Fibroblast of skin of abdomen (primary cell): ENCODE measurements at regions not wholly inside any gene's neighbourhood (a gene's known extent, or its start where the extent isn't known, plus 50 kb on each side); places are given as distances from the start of the nearest gene placed in this dataset.

ENCODE experiments used
- DNase-seq: peaks from one replicate; pipeline ENCODE4 v3.0.0-alpha.2; 2013

- peak; percentile 23 for DNase-seq
Observed at GRCh38 chr12:76611533-76611932, 52.0 kb upstream of the OSBPL8 start.

DNA sequence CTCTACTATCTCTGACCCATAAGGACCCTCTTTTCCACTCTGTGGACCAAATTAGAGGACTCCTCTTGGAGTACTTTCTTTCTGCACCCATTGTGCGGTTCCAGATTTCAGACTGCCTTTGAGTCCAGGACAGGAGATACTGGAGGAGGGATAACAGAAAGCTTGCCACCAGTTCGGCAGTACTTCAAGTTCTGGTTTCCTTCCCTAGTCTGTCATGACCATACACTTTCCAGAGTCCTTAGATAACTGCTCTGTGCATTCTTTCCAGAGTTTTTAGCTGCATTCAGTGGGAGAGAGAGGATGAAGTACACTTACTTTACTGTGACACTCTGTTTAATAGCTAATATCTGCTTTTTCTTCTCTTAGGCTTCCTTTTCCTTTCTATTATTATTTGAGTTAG lies 54.8 kb upstream of the OSBPL8 start:
- no peak for DNase-seq

DNA sequence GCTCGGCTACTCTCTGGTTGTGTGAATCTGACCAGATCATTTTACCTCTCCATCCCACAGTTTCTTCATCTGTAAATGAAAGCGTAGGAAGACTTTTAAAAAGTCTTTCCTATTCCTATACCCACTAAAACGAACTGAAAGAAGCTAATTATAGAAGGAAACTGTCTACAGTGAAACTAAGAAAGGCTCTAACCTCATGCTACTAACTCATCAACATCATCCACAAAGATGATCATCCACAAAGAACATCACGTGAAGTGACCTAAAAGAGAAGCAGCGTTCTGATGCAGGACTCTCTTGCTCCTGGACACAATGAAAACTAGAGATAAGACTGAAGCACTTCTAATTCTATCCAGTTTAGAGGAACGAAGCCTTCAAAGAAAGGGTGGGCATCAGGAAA lies 58.5 kb upstream of the OSBPL8 start:
- no peak for DNase-seq

DNA sequence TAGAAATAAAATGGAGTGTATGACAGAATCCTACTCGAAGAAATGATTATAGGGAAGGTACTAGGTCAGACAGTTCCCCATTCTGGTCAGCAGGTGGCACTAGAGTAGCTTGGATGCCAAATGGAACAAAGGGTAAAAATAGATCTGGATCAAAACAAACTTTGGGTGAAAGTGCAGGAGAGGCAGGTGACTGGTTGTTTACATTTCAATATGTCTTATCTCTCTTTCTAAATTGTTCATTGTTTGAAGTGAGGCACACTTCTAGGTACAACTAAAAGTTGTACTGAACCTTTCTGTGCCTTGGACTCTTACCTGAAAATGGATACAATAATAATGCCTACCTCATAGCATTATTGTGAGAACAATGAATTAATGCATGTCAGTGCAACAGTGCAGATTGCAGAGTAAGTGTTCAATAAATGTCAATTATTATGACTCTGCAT lies 62.0 kb upstream of the OSBPL8 start:
- peak; percentile 58 for DNase-seq

GRCh38 chr12:76622351-76622750 lies 62.8 kb upstream of the OSBPL8 start:
- no peak for DNase-seq

DNA sequence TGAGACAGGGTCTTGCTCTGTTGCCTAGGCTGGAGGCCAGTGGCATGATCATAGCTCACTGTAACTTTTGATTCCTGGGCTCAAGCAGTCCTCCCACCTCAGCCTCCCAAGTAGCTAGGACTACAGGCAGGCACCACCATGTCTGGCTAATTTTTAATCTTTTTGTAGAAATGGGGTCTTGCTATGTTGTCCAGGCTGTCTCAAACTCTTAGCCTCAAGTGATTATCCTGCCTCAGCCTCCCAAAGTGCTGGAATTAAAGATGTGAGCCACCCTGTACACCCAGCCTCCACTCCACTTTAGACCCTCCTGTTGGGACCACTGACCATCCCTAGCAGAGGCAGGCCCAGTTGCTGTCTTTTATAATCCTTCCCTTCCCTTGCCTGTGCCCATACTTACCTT lies 63.3 kb upstream of the OSBPL8 start:
- no peak for DNase-seq

DNA sequence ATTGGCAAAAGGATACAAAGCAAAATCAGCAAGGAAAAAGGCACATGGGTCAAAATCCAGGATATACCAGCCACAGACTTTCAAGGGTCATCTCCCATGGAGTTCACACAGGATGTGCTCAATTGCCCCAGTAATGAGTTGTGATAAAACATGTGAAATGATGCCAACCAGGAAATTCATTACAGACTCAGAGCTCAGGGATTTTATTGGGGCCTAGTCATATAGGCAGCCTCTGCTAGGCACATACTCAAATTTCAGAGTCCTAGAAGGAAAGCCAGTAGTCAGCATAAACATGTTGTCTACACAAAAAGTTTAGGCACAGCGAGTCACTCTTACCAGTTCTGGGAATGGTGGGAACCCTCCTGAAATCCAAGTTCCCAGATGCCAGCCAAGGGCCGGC lies 64.4 kb upstream of the OSBPL8 start:
- DNase-seq, result peak; percentile 62

DNA sequence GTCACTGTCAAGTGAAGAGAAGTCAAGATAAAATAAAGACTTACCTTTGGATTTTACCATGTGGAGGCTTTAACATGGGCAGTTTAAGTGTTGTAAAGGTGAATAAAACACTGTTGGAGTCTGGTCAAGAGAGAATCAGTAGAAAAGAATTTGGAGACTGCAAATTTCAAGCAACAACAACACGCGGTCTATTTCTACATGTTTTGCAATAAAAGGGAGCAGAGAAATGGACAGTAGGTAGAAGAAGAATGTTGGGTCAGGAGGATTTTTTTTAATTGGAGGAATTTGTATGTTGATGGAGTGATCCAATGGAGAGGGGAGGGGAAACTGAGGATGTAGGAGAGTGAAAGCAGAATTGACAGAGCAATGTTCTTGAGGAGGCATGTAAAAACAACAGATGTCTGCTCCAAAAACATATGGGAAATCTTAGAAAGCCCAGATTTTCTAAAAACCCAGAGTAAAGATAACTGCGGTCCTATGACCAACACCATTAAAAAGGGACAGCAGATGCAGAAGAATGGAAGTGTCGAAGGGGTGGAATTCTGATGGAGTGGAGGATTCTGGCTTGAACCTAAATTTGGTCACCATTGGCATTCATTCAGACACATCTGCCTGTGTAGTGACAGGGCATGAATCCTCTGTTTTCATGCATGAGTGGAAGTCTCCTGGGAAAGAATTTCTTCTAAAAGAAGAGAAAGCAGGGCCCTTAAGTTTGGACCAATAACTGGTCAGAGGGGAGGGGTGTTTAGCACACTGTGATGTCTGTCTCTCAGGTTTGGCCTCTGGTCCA lies 68.0 kb upstream of the OSBPL8 start:
- peak; percentile 36 for DNase-seq

GRCh38 chr12:76628745-76629144 lies 69.2 kb upstream of the OSBPL8 start:
- DNase-seq, result no peak

- no peak for DNase-seq
Observed at GRCh38 chr12:76631741-76632140, 72.2 kb upstream of the OSBPL8 start.

GRCh38 chr12:76633415-76633814 lies 73.8 kb upstream of the OSBPL8 start:
- no peak for DNase-seq

DNA sequence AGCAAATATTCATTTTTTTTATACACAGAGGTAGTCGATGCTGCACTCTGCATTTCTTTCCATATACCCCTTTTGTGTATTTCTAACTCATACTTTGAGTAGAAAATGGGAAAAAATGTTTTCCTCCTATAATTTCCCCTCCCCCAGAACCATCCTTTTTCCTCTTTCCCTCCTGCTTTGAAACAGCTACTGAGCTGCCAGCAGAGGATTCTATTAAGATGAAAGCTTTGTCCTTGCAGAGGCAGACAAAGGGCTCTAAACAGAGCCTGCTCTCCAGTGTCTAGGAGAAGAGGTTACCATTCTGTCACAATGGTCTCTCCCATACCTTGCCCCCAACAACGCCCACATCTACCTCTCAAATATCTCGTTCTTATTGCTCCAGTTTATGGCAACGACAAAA lies 74.6 kb upstream of the OSBPL8 start:
- DNase-seq, result no peak

DNA sequence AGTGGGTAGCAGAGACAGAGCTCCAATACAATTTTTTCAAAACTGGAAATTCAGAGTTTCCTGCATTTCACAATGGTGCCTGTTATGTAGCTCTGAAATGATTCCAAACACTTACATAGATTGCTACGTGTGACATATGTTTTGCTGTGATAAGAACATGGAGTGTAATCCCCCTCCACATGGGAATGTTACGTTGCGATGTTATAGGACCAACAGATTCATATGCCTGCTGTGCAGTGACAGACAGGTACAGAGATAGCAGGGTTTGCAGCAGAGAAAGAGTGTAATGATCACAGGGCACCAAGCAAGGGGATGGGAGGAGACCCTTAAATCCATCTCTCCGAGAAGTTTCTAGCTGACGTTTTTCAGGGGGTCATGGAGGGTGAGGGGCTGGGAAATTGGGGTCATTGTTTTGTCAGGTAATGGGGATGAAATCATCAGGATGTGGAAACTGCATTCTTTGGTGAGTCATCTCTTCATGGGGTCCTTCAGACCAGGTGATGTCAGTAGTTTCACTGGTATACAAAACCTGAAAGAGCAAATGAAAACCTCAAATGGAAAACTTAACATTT lies 76.6 kb upstream of the OSBPL8 start:
- DNase-seq, result peak; percentile 17

DNA sequence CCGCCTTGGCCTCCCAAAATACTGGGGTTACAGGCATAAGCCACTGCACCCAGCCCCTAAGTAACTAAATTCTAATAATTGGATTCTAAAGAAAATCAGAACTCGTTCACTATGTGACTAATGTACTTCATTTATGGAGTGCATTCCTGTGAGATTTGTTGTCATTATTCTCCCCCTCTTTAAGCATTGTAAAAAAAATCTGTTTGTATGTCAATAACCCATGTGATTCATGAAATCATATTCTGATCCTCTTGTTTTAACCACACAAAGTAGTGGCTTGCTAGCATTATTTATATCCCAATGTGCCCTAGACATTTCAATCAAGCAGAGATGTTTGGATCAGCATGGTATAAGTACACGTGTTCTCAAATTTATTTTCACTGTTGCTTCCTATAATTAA lies 78.2 kb upstream of the OSBPL8 start:
- DNase-seq, result peak; percentile 63

GRCh38 chr12:76639646-76640045 lies 80.1 kb upstream of the OSBPL8 start:
- DNase-seq, result no peak

DNA sequence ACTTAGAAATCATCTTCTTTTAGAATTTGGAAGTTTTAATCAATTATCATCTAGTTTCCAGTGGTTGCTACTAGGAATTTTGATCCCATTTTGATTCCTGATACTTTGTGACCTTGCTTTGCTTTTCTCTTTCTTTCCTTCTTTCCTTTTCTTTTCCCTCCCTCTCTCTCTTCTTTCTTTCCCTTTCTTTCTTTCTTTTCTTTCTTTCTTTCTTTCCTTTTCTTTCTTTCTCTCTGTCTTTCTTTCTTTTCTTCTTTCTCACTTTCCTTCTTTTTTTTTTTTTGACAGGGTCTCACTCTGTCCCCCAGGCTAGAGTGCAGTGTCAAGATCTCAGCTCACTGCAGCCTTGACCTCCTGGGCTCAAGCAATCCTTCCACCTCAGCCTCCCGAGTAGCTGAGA lies 81.5 kb upstream of the OSBPL8 start:
- no peak for DNase-seq

GRCh38 chr12:76641961-76642360 lies 82.4 kb upstream of the OSBPL8 start:
- DNase-seq, result no peak

- peak; percentile 87 for DNase-seq
Observed at GRCh38 chr12:76643438-76643837, 83.9 kb upstream of the OSBPL8 start.

GRCh38 chr12:76644950-76645349 lies 85.4 kb upstream of the OSBPL8 start:
- DNase-seq, result no peak

DNA sequence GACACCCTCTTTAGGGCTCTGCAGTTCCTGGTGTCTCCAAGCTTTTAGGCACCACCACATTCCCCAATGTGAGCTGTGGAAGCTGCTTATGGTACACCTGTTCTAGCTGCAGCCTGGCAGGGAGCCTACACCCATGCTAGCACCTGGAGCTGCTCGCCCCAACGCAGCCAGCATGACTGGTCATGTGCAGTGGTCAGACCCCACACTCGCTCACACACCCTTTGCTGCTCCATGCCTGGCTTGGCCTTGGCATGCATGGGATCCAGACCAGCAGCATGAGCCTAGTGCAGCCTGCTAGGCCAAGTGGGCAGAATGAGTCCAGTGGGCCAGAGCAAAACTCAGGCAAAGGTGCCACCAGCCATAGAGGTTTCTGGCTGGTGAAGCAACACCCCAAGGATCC lies 86.4 kb upstream of the OSBPL8 start:
- no peak for DNase-seq

- DNase-seq, result no peak
Observed at GRCh38 chr12:76646366-76646765, 86.8 kb upstream of the OSBPL8 start.

DNA sequence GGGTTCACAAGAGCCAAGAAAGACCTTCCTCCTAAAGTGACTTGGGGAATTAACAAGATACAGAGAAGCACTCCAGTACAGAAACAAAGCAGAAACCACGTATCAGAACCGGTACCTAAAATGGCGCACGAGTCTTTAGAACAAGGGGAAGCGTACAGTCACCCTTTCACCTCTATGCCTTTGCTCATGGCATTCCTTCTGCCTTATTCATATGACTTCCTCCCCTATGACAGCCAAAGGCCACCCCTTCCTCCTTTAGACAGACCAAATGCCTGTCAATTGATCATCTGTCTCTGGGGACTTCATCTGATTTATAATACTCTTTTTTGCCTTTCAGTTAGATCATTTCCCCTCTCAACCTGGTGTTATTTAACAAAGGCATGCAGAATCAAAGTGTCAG lies 89.5 kb upstream of the OSBPL8 start:
- DNase-seq, result no peak

DNA sequence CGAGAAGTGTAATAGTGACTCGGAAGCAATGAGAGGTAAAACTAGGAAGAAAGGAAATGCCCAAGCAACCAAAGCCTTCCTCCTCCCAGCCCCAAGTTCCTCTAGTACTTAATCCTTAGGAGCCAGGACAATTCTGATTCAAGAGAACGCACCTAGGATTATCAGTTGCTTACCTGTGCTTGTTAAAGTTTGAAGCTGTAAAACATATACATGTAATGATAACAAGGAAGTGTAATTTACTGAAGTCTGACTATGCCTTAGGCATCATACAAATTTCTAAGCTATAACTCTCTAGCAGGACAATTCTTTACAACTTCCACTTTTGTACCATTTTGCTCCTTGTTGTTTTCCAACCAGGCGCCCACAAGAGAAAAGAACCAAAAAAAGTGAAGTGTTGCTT lies 92.8 kb upstream of the OSBPL8 start:
- no peak for DNase-seq

GRCh38 chr12:76653342-76653741 lies 93.8 kb upstream of the OSBPL8 start:
- DNase-seq, result no peak

DNA sequence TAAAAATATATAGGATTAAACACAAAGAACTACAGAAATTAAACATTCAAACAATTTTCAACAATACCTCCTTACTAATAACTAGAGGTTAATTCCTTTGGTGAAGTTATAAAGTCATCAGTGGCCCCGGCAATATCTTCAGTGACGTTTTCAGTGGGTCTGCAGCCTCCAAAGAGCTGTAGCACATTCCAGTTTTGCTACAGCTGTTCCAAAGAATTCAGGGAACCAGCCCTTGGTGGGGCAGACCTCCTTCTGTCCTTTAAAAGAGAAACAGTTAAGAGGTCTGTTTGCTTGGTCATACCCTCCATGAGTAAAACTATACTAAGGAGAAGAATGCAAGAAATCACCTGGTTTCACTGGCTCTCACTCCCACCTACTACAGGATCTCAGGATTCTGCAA lies 99.2 kb upstream of the ZDHHC17 start:
- peak; percentile 35 for DNase-seq
